ENCODE measurements at regions not wholly inside any gene's neighbourhood (a gene's known extent, or its start where the extent isn't known, plus 50 kb on each side); places are given as distances from the start of the nearest gene placed in this dataset.

- 86% methylated on average over 2 of the region's 2 CpGs for WGBS
- no peaks in the 10 kb centered on the region for H3K4me1 ChIP-seq (replicated peaks)
- intact Hi-C loops (cut with DNase I) = no loop called here
- DNase-seq (ENCODE audit: low spot score) = no peak
- no peak overlapping the region for H3K4me3 ChIP-seq
- H3K27ac ChIP-seq = no peak overlapping the region
- TF ChIP-seq, protein P1, sequence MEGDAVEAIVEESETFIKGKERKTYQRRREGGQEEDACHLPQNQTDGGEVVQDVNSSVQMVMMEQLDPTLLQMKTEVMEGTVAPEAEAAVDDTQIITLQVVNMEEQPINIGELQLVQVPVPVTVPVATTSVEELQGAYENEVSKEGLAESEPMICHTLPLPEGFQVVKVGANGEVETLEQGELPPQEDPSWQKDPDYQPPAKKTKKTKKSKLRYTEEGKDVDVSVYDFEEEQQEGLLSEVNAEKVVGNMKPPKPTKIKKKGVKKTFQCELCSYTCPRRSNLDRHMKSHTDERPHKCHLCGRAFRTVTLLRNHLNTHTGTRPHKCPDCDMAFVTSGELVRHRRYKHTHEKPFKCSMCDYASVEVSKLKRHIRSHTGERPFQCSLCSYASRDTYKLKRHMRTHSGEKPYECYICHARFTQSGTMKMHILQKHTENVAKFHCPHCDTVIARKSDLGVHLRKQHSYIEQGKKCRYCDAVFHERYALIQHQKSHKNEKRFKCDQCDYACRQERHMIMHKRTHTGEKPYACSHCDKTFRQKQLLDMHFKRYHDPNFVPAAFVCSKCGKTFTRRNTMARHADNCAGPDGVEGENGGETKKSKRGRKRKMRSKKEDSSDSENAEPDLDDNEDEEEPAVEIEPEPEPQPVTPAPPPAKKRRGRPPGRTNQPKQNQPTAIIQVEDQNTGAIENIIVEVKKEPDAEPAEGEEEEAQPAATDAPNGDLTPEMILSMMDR (IDR thresholded peaks at IDR 0.05) = no peak
- TF ChIP-seq POLR2AphosphoS5 (IDR thresholded peaks at IDR 0.05) = no peak
- TF ChIP-seq POLR2A (IDR thresholded peaks at IDR 0.05) = no peak
- no peaks in the 10 kb centered on the region for H3K9me3 ChIP-seq
- H3K27me3 ChIP-seq (replicated peaks; ENCODE audit: insufficient read depth) = no peaks in the 10 kb centered on the region
- H3K36me3 ChIP-seq = no peaks in the 10 kb centered on the region
Observed at GRCh38 chr5:53183880-53184279, 74.3 kb upstream of the MOCS2 start.

DNA sequence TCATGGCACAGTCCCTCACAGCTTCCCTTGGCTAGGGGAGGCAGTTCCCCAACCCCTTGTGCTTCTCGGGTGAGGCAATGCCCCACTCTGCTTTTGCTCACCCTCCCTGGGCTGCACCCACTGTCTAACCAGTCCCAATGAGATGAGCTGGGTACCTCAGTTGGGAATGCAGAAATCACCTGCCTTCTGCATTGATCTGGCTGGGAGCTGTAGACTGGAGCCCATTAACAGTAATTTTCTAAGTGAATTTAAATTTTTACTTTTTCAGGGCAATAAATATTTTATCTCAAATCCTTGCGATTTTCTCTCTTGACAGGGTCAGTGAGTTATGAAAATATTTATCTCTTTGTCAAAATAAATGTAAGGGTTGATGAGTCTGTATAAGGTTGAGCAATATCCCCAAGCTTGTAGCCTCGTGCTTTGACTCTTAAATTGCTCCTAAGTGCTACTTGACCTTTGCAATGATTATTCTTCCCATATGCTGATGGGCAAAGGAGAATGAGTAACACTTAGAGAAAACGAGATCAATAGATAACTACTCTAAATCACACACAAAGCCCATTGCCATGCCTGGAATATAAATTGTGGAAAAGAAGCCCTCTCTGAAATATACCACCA, 82.1 kb upstream of the MOCS2 start:
- H3K36me3 ChIP-seq = no peaks in the 10 kb centered on the region
- H3K27me3 ChIP-seq (replicated peaks; ENCODE audit: insufficient read depth) = no peaks in the 10 kb centered on the region
- no peaks in the 10 kb centered on the region for H3K4me1 ChIP-seq (replicated peaks)
- H3K9me3 ChIP-seq = no peaks in the 10 kb centered on the region
- no peak overlapping the region for H3K4me3 ChIP-seq
- WGBS = 73% methylated on average over 4 of the region's 4 CpGs
- no peak for DNase-seq (ENCODE audit: low spot score)
- intact Hi-C loops (cut with DNase I) = no loop called here
- TF ChIP-seq, protein P1 (IDR thresholded peaks at IDR 0.05) = no peak
- no peak for TF ChIP-seq POLR2A (IDR thresholded peaks at IDR 0.05)
- no peak for TF ChIP-seq POLR2AphosphoS5 (IDR thresholded peaks at IDR 0.05)
- H3K27ac ChIP-seq = no peak overlapping the region

- no peak for DNase-seq (ENCODE audit: low spot score)
- WGBS = 34% methylated on average over 2 of the region's 2 CpGs
- intact Hi-C loops (cut with DNase I) = no loop called here
- Histone ChIP-seq H3K27ac (no peak overlapping the region), H3K27me3 (replicated peaks; ENCODE audit: insufficient read depth) (no peaks in the 10 kb centered on the region), H3K4me3 (no peak overlapping the region), H3K36me3 (no peaks in the 10 kb centered on the region), H3K9me3 (no peaks in the 10 kb centered on the region), H3K4me1 (replicated peaks) (no peaks in the 10 kb centered on the region)
- TF ChIP-seq POLR2AphosphoS5 (IDR thresholded peaks at IDR 0.05) (no peak), POLR2A (IDR thresholded peaks at IDR 0.05) (no peak)
- TF ChIP-seq, protein P1 (IDR thresholded peaks at IDR 0.05) = no peak
Observed at GRCh38 chr5:53194086-53194485, 84.5 kb upstream of the MOCS2 start.

GRCh38 chr5:53199882-53200281, 90.3 kb upstream of the MOCS2 start:
- Histone ChIP-seq H3K27me3 (replicated peaks; ENCODE audit: insufficient read depth) (no peaks in the 10 kb centered on the region), H3K4me3 (no peak overlapping the region), H3K27ac (no peak overlapping the region), H3K9me3 (no peaks in the 10 kb centered on the region), H3K36me3 (no peaks in the 10 kb centered on the region), H3K4me1 (replicated peaks) (no peaks in the 10 kb centered on the region)
- TF ChIP-seq POLR2A (IDR thresholded peaks at IDR 0.05) (no peak), POLR2AphosphoS5 (IDR thresholded peaks at IDR 0.05) (no peak)
- TF ChIP-seq, protein P1 (IDR thresholded peaks at IDR 0.05) = no peak
- intact Hi-C loops (cut with DNase I) = no loop called here
- DNase-seq (ENCODE audit: low spot score) = no peak

DNA sequence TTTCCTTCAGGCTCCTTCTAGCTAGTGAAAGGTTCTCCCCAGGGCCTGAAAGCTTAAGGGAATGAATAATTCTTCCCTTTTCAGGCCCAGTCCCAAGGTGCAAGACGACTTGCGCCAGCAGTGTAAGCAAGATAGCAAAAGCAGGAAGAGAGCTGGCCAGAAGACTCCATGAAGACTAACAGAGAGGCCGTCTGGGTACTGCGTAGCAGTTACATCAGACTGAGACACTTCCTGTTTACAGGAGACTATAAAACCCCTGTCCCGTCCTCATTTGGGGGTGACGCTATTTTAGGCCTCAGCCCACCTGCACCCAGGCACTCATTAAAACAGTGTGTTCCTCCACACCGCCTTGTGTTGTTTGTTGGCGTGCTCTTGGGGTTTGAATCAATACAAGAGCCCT, 90.7 kb upstream of the MOCS2 start:
- Histone ChIP-seq H3K27ac (no peak overlapping the region), H3K27me3 (replicated peaks; ENCODE audit: insufficient read depth) (no peaks in the 10 kb centered on the region), H3K36me3 (no peaks in the 10 kb centered on the region), H3K4me1 (replicated peaks) (no peaks in the 10 kb centered on the region), H3K4me3 (no peak overlapping the region), H3K9me3 (no peaks in the 10 kb centered on the region)
- intact Hi-C loops (cut with DNase I) = no loop called here
- TF ChIP-seq, protein P1 (IDR thresholded peaks at IDR 0.05) = no peak
- TF ChIP-seq POLR2A (IDR thresholded peaks at IDR 0.05) (no peak), POLR2AphosphoS5 (IDR thresholded peaks at IDR 0.05) (no peak)
- 73% methylated on average over 8 of the region's 8 CpGs for WGBS
- no peak for DNase-seq (ENCODE audit: low spot score)

Measured in prostate gland (tissue), 2 donors.